ENCODE measurements at regions not wholly inside any gene's neighbourhood (a gene's known extent, or its start where the extent isn't known, plus 50 kb on each side); places are given as distances from the start of the nearest gene placed in this dataset.

DNA sequence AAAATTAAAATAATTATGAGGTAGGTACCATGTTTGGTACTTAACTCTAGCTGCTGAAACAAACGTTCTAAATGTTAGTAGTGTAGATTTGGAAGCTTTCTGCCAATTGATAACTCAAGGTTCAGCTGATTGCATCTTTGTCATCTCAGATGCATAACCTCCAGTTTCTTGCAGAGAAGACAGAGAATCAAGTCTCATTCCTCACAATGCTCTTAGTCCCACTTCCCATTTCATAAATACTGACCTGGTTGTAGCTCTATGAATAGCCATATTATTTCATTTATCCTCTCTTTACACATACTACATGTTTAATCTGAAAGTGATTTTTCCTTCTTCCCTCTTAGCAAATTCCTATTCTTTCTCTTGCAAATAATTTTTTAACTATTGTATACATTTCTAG, 178.5 kb upstream of the SETBP1 start:
- H3K4me1 ChIP-seq (ENCODE audit: control insufficient read depth in 2 of 2, insufficient read depth in 2 of 2, low read length in 1 of 2) = no peaks in the 10 kb centered on the region
- H3K4me3 ChIP-seq (ENCODE audit: low read depth in 1 of 2, low read length in 2 of 2) = no peak overlapping the region
- H3K27ac ChIP-seq (ENCODE audit: low read depth in 2 of 2, low read length in 1 of 2) = no peak overlapping the region
- no peaks in the 10 kb centered on the region for H3K27me3 ChIP-seq (ENCODE audit: control insufficient read depth in 1 of 2, insufficient read depth in 2 of 2, low read length in 2 of 2)
- no peaks in the 10 kb centered on the region for H3K36me3 ChIP-seq (ENCODE audit: control insufficient read depth in 2 of 2, insufficient read depth in 2 of 2, low read length in 1 of 2)
- no peaks in the 10 kb centered on the region for H3K9me3 ChIP-seq (ENCODE audit: control insufficient read depth in 2 of 2, insufficient read depth in 1 of 2, low read depth in 1 of 2, low read length in 1 of 2)
- WGBS, 2 donors = 61 to 80% methylated on average over 1 of the region's 1 CpG

- H3K9me3 ChIP-seq (ENCODE audit: control insufficient read depth in 2 of 2, insufficient read depth in 1 of 2, low read depth in 1 of 2, low read length in 1 of 2) = no peaks in the 10 kb centered on the region
- H3K27me3 ChIP-seq (ENCODE audit: control insufficient read depth in 1 of 2, insufficient read depth in 2 of 2, low read length in 2 of 2) = no peaks in the 10 kb centered on the region
- no peaks in the 10 kb centered on the region for H3K36me3 ChIP-seq (ENCODE audit: control insufficient read depth in 2 of 2, insufficient read depth in 2 of 2, low read length in 1 of 2)
- H3K4me1 ChIP-seq (ENCODE audit: control insufficient read depth in 2 of 2, insufficient read depth in 2 of 2, low read length in 1 of 2) = no peaks in the 10 kb centered on the region
- no peak overlapping the region for H3K4me3 ChIP-seq (ENCODE audit: low read depth in 1 of 2, low read length in 2 of 2)
- no peak overlapping the region for H3K27ac ChIP-seq (ENCODE audit: low read depth in 2 of 2, low read length in 1 of 2)
These were observed 177.9 kb upstream of the SETBP1 start for GRCh38 chr18:44502790-44503189.

GRCh38 chr18:44503854-44504253, 176.8 kb upstream of the SETBP1 start:
- Histone ChIP-seq H3K27me3 (ENCODE audit: control insufficient read depth in 1 of 2, insufficient read depth in 2 of 2, low read length in 2 of 2) (no peaks in the 10 kb centered on the region), H3K9me3 (ENCODE audit: control insufficient read depth in 2 of 2, insufficient read depth in 1 of 2, low read depth in 1 of 2, low read length in 1 of 2) (no peaks in the 10 kb centered on the region), H3K4me1 (ENCODE audit: control insufficient read depth in 2 of 2, insufficient read depth in 2 of 2, low read length in 1 of 2) (no peaks in the 10 kb centered on the region), H3K27ac (ENCODE audit: low read depth in 2 of 2, low read length in 1 of 2) (no peak overlapping the region), H3K36me3 (ENCODE audit: control insufficient read depth in 2 of 2, insufficient read depth in 2 of 2, low read length in 1 of 2) (no peaks in the 10 kb centered on the region), H3K4me3 (ENCODE audit: low read depth in 1 of 2, low read length in 2 of 2) (no peak overlapping the region)
- WGBS, 2 donors = 61 to 79% methylated on average over 1 of the region's 1 CpG

- WGBS, 2 donors = 51 to 67% methylated on average over 6 of the region's 6 CpGs
- Histone ChIP-seq H3K4me3 (ENCODE audit: low read depth in 1 of 2, low read length in 2 of 2) (no peak overlapping the region), H3K4me1 (ENCODE audit: control insufficient read depth in 2 of 2, insufficient read depth in 2 of 2, low read length in 1 of 2) (no peaks in the 10 kb centered on the region), H3K36me3 (ENCODE audit: control insufficient read depth in 2 of 2, insufficient read depth in 2 of 2, low read length in 1 of 2) (no peaks in the 10 kb centered on the region), H3K9me3 (ENCODE audit: control insufficient read depth in 2 of 2, insufficient read depth in 1 of 2, low read depth in 1 of 2, low read length in 1 of 2) (no peaks in the 10 kb centered on the region), H3K27ac (ENCODE audit: low read depth in 2 of 2, low read length in 1 of 2) (no peak overlapping the region), H3K27me3 (ENCODE audit: control insufficient read depth in 1 of 2, insufficient read depth in 2 of 2, low read length in 2 of 2) (no peaks in the 10 kb centered on the region)
These were observed 172.9 kb upstream of the SETBP1 start for GRCh38 chr18:44507729-44508325.

- no peaks in the 10 kb centered on the region for H3K9me3 ChIP-seq (ENCODE audit: control insufficient read depth in 2 of 2, insufficient read depth in 1 of 2, low read depth in 1 of 2, low read length in 1 of 2)
- no peak overlapping the region for H3K4me3 ChIP-seq (ENCODE audit: low read depth in 1 of 2, low read length in 2 of 2)
- WGBS, 2 donors = 81% methylated on average over 3 of the region's 3 CpGs
- H3K27ac ChIP-seq (ENCODE audit: low read depth in 2 of 2, low read length in 1 of 2) = no peak overlapping the region
- H3K4me1 ChIP-seq (ENCODE audit: control insufficient read depth in 2 of 2, insufficient read depth in 2 of 2, low read length in 1 of 2) = no peaks in the 10 kb centered on the region
- H3K27me3 ChIP-seq (ENCODE audit: control insufficient read depth in 1 of 2, insufficient read depth in 2 of 2, low read length in 2 of 2) = no peaks in the 10 kb centered on the region
- H3K36me3 ChIP-seq (ENCODE audit: control insufficient read depth in 2 of 2, insufficient read depth in 2 of 2, low read length in 1 of 2) = no peaks in the 10 kb centered on the region
These were observed 172.2 kb upstream of the SETBP1 start for GRCh38 chr18:44508474-44508873.

DNA sequence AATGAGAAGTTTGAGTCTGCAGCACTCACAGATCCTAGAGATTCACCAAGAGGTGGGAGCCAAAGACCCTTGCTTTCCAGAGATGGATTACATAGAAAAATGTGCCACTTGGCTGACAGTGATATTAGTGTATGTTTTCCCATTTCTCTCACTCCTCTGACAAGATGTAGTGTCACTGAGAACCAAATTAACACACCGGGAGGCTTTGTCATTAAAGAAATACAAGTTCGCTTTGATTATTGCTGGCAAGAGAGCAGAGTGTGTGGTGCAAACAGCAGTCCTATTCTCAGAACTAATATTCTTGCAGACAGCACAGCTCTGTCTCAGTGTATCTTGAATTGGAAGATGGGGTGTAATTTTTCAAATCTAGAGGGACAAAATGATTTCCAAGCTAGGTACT, 171.6 kb upstream of the SETBP1 start:
- Histone ChIP-seq H3K4me1 (ENCODE audit: control insufficient read depth in 2 of 2, insufficient read depth in 2 of 2, low read length in 1 of 2) (no peaks in the 10 kb centered on the region), H3K27me3 (ENCODE audit: control insufficient read depth in 1 of 2, insufficient read depth in 2 of 2, low read length in 2 of 2) (no peaks in the 10 kb centered on the region), H3K27ac (ENCODE audit: low read depth in 2 of 2, low read length in 1 of 2) (no peak overlapping the region), H3K9me3 (ENCODE audit: control insufficient read depth in 2 of 2, insufficient read depth in 1 of 2, low read depth in 1 of 2, low read length in 1 of 2) (no peaks in the 10 kb centered on the region), H3K4me3 (ENCODE audit: low read depth in 1 of 2, low read length in 2 of 2) (no peak overlapping the region), H3K36me3 (ENCODE audit: control insufficient read depth in 2 of 2, insufficient read depth in 2 of 2, low read length in 1 of 2) (no peaks in the 10 kb centered on the region)
- 88 to 91% methylated on average over 2 of the region's 2 CpGs for WGBS, 2 donors

- Histone ChIP-seq H3K27me3 (ENCODE audit: control insufficient read depth in 1 of 2, insufficient read depth in 2 of 2, low read length in 2 of 2) (no peaks in the 10 kb centered on the region), H3K9me3 (ENCODE audit: control insufficient read depth in 2 of 2, insufficient read depth in 1 of 2, low read depth in 1 of 2, low read length in 1 of 2) (no peaks in the 10 kb centered on the region), H3K27ac (ENCODE audit: low read depth in 2 of 2, low read length in 1 of 2) (no peak overlapping the region), H3K36me3 (ENCODE audit: control insufficient read depth in 2 of 2, insufficient read depth in 2 of 2, low read length in 1 of 2) (no peaks in the 10 kb centered on the region), H3K4me1 (ENCODE audit: control insufficient read depth in 2 of 2, insufficient read depth in 2 of 2, low read length in 1 of 2) (no peaks in the 10 kb centered on the region), H3K4me3 (ENCODE audit: low read depth in 1 of 2, low read length in 2 of 2) (no peak overlapping the region)
- WGBS, 2 donors = 43 to 48% methylated on average over 6 of the region's 6 CpGs
These were observed 170.3 kb upstream of the SETBP1 start for GRCh38 chr18:44510390-44510789.

DNA sequence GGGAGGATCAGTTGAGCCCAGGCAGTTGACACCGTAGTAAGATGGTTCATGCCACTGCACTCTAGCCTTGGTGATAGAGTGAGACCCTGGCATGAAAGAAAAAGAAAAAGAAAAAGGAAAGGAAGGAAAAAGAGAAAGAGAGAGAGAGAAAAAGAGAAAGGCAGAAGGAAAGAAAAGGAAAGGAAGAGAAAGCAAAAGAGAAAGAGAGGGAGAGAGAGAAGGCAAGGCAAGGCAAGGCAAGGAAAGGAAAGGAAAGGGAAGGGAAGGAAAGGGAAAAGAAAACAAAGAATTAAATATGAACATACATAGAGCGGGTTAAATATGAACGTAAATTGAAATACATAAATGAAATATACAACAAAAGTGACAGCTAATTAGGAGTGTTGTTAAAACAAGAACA, 167.5 kb upstream of the SETBP1 start:
- no peak overlapping the region for H3K27ac ChIP-seq (ENCODE audit: low read depth in 2 of 2, low read length in 1 of 2)
- no peaks in the 10 kb centered on the region for H3K36me3 ChIP-seq (ENCODE audit: control insufficient read depth in 2 of 2, insufficient read depth in 2 of 2, low read length in 1 of 2)
- H3K4me1 ChIP-seq (ENCODE audit: control insufficient read depth in 2 of 2, insufficient read depth in 2 of 2, low read length in 1 of 2) = no peaks in the 10 kb centered on the region
- H3K4me3 ChIP-seq (ENCODE audit: low read depth in 1 of 2, low read length in 2 of 2) = no peak overlapping the region
- 93 to 97% methylated on average over 3 of the region's 3 CpGs for WGBS, 2 donors
- H3K9me3 ChIP-seq (ENCODE audit: control insufficient read depth in 2 of 2, insufficient read depth in 1 of 2, low read depth in 1 of 2, low read length in 1 of 2) = no peaks in the 10 kb centered on the region
- no peaks in the 10 kb centered on the region for H3K27me3 ChIP-seq (ENCODE audit: control insufficient read depth in 1 of 2, insufficient read depth in 2 of 2, low read length in 2 of 2)

DNA sequence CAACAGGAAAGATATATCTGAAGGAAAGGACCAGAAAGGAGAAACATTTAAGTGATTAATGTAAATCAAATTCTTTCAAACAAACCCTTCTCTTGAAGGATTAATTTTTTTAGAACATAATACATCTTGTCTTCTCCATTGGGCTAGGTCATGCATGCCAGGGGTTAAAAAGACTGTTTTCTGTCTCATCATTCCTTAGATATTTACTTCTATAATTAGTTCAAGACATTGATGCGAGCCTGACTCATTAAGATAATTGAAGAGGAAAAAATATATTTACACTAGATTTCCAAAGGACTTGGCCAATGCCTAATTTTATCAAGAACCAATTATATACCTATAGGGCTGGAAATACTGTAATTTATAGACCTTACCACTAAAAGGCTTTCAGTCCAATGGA, 166.6 kb upstream of the SETBP1 start:
- Histone ChIP-seq H3K27ac (ENCODE audit: low read depth in 2 of 2, low read length in 1 of 2) (no peak overlapping the region), H3K27me3 (ENCODE audit: control insufficient read depth in 1 of 2, insufficient read depth in 2 of 2, low read length in 2 of 2) (no peaks in the 10 kb centered on the region), H3K4me3 (ENCODE audit: low read depth in 1 of 2, low read length in 2 of 2) (no peak overlapping the region), H3K36me3 (ENCODE audit: control insufficient read depth in 2 of 2, insufficient read depth in 2 of 2, low read length in 1 of 2) (no peaks in the 10 kb centered on the region), H3K9me3 (ENCODE audit: control insufficient read depth in 2 of 2, insufficient read depth in 1 of 2, low read depth in 1 of 2, low read length in 1 of 2) (no peaks in the 10 kb centered on the region), H3K4me1 (ENCODE audit: control insufficient read depth in 2 of 2, insufficient read depth in 2 of 2, low read length in 1 of 2) (no peaks in the 10 kb centered on the region)
- WGBS, 2 donors = 46 to 51% methylated on average over 1 of the region's 1 CpG

- no peaks in the 10 kb centered on the region for H3K27me3 ChIP-seq (ENCODE audit: control insufficient read depth in 1 of 2, insufficient read depth in 2 of 2, low read length in 2 of 2)
- no peaks in the 10 kb centered on the region for H3K9me3 ChIP-seq (ENCODE audit: control insufficient read depth in 2 of 2, insufficient read depth in 1 of 2, low read depth in 1 of 2, low read length in 1 of 2)
- H3K36me3 ChIP-seq (ENCODE audit: control insufficient read depth in 2 of 2, insufficient read depth in 2 of 2, low read length in 1 of 2) = no peaks in the 10 kb centered on the region
- no peak overlapping the region for H3K27ac ChIP-seq (ENCODE audit: low read depth in 2 of 2, low read length in 1 of 2)
- no peak overlapping the region for H3K4me3 ChIP-seq (ENCODE audit: low read depth in 1 of 2, low read length in 2 of 2)
- no peaks in the 10 kb centered on the region for H3K4me1 ChIP-seq (ENCODE audit: control insufficient read depth in 2 of 2, insufficient read depth in 2 of 2, low read length in 1 of 2)
- 87 to 92% methylated on average over 1 of the region's 1 CpG for WGBS, 2 donors
These were observed 165.9 kb upstream of the SETBP1 start for GRCh38 chr18:44514766-44515165.
